WERI-Rb-1 (cell line): ENCODE measurements at regions not wholly inside any gene's neighbourhood (a gene's known extent, or its start where the extent isn't known, plus 50 kb on each side); places are given as distances from the start of the nearest gene placed in this dataset.

Experiments
- DNase-seq: peaks from one replicate; pipeline ENCODE4 v3.0.0-alpha.2; 2020
- H3K27ac ChIP-seq: fragments of 250-450 bp; sonication (Bioruptor Pico); 2 replicates; pipeline ENCODE4 v1.5.1; 2020; ENCODE audit warnings: mild to moderate bottlenecking, moderate library complexity
- H3K27me3 ChIP-seq: fragments of 250-450 bp; sonication (Bioruptor Pico); 2 replicates; pipeline ENCODE4 v1.5.1; 2021; ENCODE audit warnings: mild to moderate bottlenecking, low read depth, moderate library complexity; ENCODE audit not compliant: insufficient read depth, severe bottlenecking
- H3K36me3 ChIP-seq: fragments of 250-450 bp; sonication (Bioruptor Pico); 2 replicates; pipeline ENCODE4 v1.5.1; 2020; ENCODE audit warnings: mild to moderate bottlenecking, moderate library complexity
- H3K4me3 ChIP-seq: 2 replicates; pipeline ENCODE4 v1.5.1; 2011; ENCODE audit warnings: low read depth, mild to moderate bottlenecking, control low read depth, low read length
- H3K9me3 ChIP-seq: fragments of 250-450 bp; sonication (Bioruptor Pico); 2 replicates; pipeline ENCODE4 v1.5.1; 2021; ENCODE audit warnings: mild to moderate bottlenecking, moderate library complexity; ENCODE audit not compliant: severe bottlenecking
- TF ChIP-seq, protein P1 (sequence below): IDR thresholded peaks from 2 replicates; pipeline ENCODE4 v1.5.1; 2011; ENCODE audit warnings: low read depth, mild to moderate bottlenecking, control low read depth, inconsistent platforms, low read length

DNA sequence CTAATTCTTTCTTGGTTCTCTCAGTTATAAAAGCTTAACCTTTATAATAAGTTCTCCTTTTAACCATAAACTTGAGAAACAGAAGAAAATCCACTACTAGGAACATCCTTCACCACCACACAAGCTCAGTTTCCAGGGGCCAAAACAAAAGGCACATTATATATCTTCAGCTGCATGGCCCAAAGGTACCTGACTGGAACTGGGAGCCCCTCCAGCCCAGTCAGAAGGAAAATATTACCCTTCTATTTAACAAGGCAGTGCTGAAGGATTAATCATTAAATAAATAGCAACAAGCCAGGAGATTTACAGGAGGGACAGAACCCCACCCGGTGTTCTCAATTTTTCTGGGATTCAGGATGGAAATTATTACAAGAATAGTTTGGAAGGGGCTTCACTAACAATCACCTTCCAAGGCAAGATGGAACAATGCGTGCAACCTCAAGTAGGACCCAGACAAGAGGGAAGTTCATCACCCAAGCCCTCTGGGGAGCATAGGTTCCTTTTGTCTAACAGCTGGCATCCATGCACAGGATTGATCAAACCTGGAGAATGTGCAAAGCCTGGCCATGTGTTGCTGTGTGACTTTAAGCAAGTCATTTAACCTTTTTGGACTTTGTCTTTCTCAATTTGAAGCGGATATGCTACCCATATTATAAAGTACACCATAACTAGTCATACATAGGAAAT, 159.6 kb upstream of the SETBP1 start:
- TF ChIP-seq, protein P1, sequence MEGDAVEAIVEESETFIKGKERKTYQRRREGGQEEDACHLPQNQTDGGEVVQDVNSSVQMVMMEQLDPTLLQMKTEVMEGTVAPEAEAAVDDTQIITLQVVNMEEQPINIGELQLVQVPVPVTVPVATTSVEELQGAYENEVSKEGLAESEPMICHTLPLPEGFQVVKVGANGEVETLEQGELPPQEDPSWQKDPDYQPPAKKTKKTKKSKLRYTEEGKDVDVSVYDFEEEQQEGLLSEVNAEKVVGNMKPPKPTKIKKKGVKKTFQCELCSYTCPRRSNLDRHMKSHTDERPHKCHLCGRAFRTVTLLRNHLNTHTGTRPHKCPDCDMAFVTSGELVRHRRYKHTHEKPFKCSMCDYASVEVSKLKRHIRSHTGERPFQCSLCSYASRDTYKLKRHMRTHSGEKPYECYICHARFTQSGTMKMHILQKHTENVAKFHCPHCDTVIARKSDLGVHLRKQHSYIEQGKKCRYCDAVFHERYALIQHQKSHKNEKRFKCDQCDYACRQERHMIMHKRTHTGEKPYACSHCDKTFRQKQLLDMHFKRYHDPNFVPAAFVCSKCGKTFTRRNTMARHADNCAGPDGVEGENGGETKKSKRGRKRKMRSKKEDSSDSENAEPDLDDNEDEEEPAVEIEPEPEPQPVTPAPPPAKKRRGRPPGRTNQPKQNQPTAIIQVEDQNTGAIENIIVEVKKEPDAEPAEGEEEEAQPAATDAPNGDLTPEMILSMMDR: no peak
- H3K4me3 ChIP-seq: no peak overlapping the region
- no peak for DNase-seq
- no peak overlapping the region for H3K27ac ChIP-seq
- peaks cover 34% of the 10 kb centered on the region for H3K27me3 ChIP-seq
- H3K9me3 ChIP-seq: no peaks in the 10 kb centered on the region
- H3K36me3 ChIP-seq: no peaks in the 10 kb centered on the region

DNA sequence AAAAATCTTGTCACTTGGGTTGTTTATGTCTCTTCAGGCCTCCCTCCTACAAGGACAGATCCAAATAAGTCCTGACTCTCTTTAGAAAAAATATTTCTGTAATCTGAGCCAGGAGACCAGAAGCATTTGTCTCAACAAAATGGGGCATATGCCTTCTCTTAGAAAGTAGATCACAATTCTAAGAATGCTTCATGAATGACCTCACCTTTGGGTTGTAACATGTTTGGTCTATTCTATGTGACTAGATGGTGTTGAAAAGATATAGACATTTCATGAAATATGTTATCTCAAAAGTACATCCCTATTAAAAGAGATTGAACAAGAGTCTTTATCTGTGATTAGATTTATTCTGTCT, 159.0 kb upstream of the SETBP1 start:
- Histone ChIP-seq H3K36me3 (no peaks in the 10 kb centered on the region), H3K27ac (no peak overlapping the region), H3K27me3 (peaks cover 39% of the 10 kb centered on the region), H3K9me3 (no peaks in the 10 kb centered on the region), H3K4me3 (no peak overlapping the region)
- TF ChIP-seq, protein P1: no peak
- no peak for DNase-seq

DNA sequence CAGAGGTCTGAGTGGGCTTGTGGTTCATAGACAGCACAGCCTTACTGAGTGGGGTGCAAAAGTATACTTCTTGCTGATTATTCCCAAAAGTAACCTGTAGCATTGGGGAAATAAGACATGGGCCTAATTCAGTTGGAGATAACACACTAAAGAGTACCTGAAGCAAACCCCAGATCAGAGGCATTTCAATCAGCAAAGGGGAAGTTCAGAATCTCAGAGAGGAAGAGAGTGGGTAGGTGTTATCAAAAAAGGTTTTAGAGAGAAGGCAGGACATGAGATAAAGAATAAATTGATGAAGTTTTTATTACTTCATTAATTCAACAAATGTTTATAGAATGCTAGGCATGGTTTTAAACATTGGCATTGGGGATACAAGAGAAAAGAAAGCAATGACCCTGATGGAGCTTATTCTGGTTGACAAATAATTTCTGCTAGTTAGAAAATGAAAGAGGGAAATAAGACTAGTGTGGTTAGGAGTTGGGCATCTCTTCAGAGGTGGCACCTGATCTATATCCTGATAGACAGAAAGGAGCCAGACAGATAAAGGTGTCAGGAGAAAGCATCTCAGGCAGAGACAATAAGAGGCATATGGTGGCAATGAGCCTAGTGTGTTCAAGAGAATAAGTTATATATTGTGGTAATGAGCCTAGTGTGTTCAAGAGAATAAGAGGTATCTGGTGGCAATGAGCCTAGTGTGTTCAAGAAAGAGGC, 153.8 kb upstream of the SETBP1 start:
- peaks cover 64% of the 10 kb centered on the region for H3K27me3 ChIP-seq
- TF ChIP-seq, protein P1: no peak
- H3K36me3 ChIP-seq: no peaks in the 10 kb centered on the region
- H3K9me3 ChIP-seq: no peaks in the 10 kb centered on the region
- no peak overlapping the region for H3K27ac ChIP-seq
- no peak for DNase-seq
- no peak overlapping the region for H3K4me3 ChIP-seq

DNA sequence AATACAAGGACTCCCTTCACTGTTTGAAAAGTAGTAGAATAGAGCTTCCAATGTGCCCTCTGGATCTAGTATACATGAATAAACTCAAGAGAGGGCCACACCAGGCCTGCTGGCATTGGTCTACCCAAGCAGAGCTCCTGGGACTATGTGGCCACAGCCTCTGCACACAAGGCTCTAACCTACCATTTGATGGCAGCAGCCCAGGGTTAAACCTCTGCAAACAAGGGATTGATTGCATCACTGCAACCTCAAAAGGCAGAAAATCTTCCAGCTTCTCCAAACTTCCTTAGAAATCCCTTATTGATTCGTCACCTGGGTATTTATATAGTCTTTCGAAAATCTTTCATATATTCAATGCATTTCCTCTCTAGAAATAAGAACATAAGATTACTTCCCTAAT, 147.6 kb upstream of the SETBP1 start:
- H3K36me3 ChIP-seq: no peaks in the 10 kb centered on the region
- no peak overlapping the region for H3K27ac ChIP-seq
- DNase-seq: no peak
- H3K4me3 ChIP-seq: no peak overlapping the region
- TF ChIP-seq, protein P1: no peak
- peaks cover 53% of the 10 kb centered on the region for H3K27me3 ChIP-seq
- H3K9me3 ChIP-seq: no peaks in the 10 kb centered on the region

DNA sequence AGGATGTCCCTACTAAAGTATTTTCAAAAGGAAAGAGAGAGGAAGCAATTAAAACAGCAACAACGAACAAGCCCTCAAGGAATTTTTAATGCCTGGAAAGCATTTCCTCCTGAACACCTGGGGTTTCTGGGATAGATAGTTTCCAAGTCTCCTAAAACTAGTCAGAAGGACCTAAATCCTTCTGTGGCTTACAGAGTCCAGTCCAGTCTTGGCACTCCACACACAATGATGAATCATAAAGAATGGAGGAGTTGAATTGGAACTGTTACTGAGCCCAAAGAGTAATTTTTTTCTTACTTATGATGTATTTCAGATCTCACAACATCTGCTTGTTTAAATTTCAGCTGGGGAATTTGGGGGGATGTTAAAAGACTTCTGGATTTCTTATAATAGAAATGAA, 144.6 kb upstream of the SETBP1 start:
- Histone ChIP-seq H3K9me3 (no peaks in the 10 kb centered on the region), H3K27me3 (peaks cover 49% of the 10 kb centered on the region), H3K36me3 (no peaks in the 10 kb centered on the region), H3K4me3 (no peak overlapping the region), H3K27ac (no peak overlapping the region)
- TF ChIP-seq, protein P1: no peak
- no peak for DNase-seq

DNA sequence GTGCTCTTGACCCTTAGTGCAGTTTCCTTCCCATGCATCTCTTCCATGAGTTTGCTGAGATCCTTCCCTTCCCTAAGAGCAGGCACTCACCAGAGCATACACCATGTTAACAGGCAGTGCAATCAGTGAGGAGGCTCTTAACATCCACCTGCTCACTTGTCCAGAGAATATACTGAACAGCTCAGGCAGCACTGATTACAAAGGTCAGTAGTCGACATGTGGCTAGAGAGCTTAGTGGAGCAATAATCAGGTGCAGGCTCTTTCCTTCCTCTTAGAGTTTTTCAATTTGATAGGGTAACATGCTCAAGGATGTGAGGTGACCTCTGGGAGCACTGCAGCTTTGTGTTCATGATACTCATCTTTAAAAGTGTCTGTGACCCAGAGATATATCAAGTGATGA, 144.1 kb upstream of the SETBP1 start:
- Histone ChIP-seq H3K27me3 (peaks cover 48% of the 10 kb centered on the region), H3K9me3 (no peaks in the 10 kb centered on the region), H3K36me3 (no peaks in the 10 kb centered on the region), H3K4me3 (no peak overlapping the region), H3K27ac (no peak overlapping the region)
- DNase-seq: no peak
- TF ChIP-seq, protein P1: no peak
